H1 (cell line): ENCODE measurements at regions not wholly inside any gene's neighbourhood (a gene's known extent, or its start where the extent isn't known, plus 50 kb on each side); places are given as distances from the start of the nearest gene placed in this dataset.

ENCODE experiments used
- CTCF ChIA-PET: fragments of 300-600 bp; sonication (Branson Sonifier 250); formaldehyde crosslinking; loops from one replicate; lab custom pipeline; 2021; ENCODE audit not compliant: partially characterized antibody; lab: Charles Lee
- POLR2A ChIA-PET: fragments of 300-600 bp; sonication (Branson Sonifier 250); formaldehyde crosslinking; loops from one replicate; lab custom pipeline; 2021; ENCODE audit warnings: inconsistent platforms; ENCODE audit not compliant: partially characterized antibody; lab: Charles Lee
- DNase-seq, 2 experiments: peaks; one replicate each; pipeline versions ENCODE4 v3.0.0 to v3.0.0-alpha.2; 2010 to 2022; ENCODE audit warnings: low spot score in 2 of 2, low read depth in 1 of 2, mixed read lengths in 1 of 2
- FAIRE-seq: peaks from 2 replicates; lab custom pipeline; 2011; peaks lifted over from hg19 to GRCh38; lab: Jason Lieb, UNC
- H2AFZ ChIP-seq: 2 replicates; pipeline ENCODE4 v1.8.1; 2012; ENCODE audit warnings: low read length, inconsistent platforms
- H2AK5ac ChIP-seq: 2 replicates; pipeline ENCODE4 v1.6.1; 2013; ENCODE audit warnings: low read depth, low read length
- H2BK120ac ChIP-seq: replicated peaks from 2 replicates; pipeline ENCODE3; 2013; ENCODE audit warnings: low read depth, low read length, inconsistent platforms
- H2BK12ac ChIP-seq: 2 replicates; pipeline ENCODE4 v1.6.1; 2013; ENCODE audit warnings: low read depth, low read length
- H2BK15ac ChIP-seq: 2 replicates; pipeline ENCODE4 v1.6.1; 2013; ENCODE audit warnings: low read length
- H2BK20ac ChIP-seq: 2 replicates; pipeline ENCODE4 v1.6.1; 2013; ENCODE audit warnings: low read length
- H2BK5ac ChIP-seq: 2 replicates; pipeline ENCODE4 v1.6.1; 2013; ENCODE audit warnings: low read depth, low read length
- H3K14ac ChIP-seq: 2 replicates; pipeline ENCODE4 v1.6.1; 2013; ENCODE audit warnings: inconsistent platforms; ENCODE audit not compliant: insufficient read length
- H3K18ac ChIP-seq: 2 replicates; pipeline ENCODE4 v1.6.1; 2013; ENCODE audit warnings: low read length; ENCODE audit errors: extremely low read depth
- H3K23ac ChIP-seq: 2 replicates; pipeline ENCODE4 v1.6.1; 2013; ENCODE audit warnings: inconsistent platforms; ENCODE audit not compliant: insufficient read length
- H3K23me2 ChIP-seq: 2 replicates; pipeline ENCODE4 v1.6.1; 2013; ENCODE audit warnings: low read depth, low read length
- H3K27ac ChIP-seq: 2 replicates; pipeline ENCODE4 v1.6.1; 2011; ENCODE audit warnings: low read depth, low read length, inconsistent platforms
- H3K27me3 ChIP-seq, 4 experiments: replicated peaks in 1 of 4; 1 replicate in 1 of 4; 2 replicates in 3 of 4; pipeline versions ENCODE4 v1.6.1 to v1.8.1; 2011 to 2013; ENCODE audit warnings: low read length in 3 of 4, mild to moderate bottlenecking in 3 of 4, inconsistent platforms in 2 of 4, mixed read lengths in 2 of 4, moderate library complexity in 1 of 4; ENCODE audit not compliant: control insufficient read depth in 3 of 4, insufficient read depth in 3 of 4; ENCODE audit errors: extremely low read depth in 1 of 4
- H3K36me3 ChIP-seq, 4 experiments: 2 replicates each; pipeline versions ENCODE4 v1.6.1 to v1.8.1; 2011 to 2013; ENCODE audit warnings: mild to moderate bottlenecking in 4 of 4, low read length in 3 of 4, moderate library complexity in 2 of 4, control low read depth in 1 of 4, inconsistent platforms in 1 of 4; ENCODE audit not compliant: insufficient read depth in 4 of 4, control insufficient read depth in 2 of 4
- H3K4ac ChIP-seq: replicated peaks from 2 replicates; pipeline ENCODE3; 2013; ENCODE audit warnings: low read length, low read depth, mixed read lengths, inconsistent platforms; ENCODE audit not compliant: insufficient read length
- H3K4me1 ChIP-seq, 4 experiments: replicated peaks in 1 of 4; 1 replicate in 1 of 4; 2 replicates in 3 of 4; pipeline versions ENCODE4 v1.6.1 to v1.8.1; 2011 to 2013; ENCODE audit warnings: low read length in 3 of 4, inconsistent platforms in 2 of 4, mixed read lengths in 1 of 4; ENCODE audit not compliant: insufficient read depth in 4 of 4, control insufficient read depth in 3 of 4
- H3K4me2 ChIP-seq, 2 experiments: 2 replicates each; pipeline versions ENCODE4 v1.6.1 to v1.8.1; 2011 to 2013; ENCODE audit warnings: low read depth in 2 of 2, low read length in 2 of 2, control low read depth in 1 of 2, inconsistent platforms in 1 of 2, mild to moderate bottlenecking in 1 of 2; ENCODE audit not compliant: insufficient read depth in 1 of 2
- H3K4me3 ChIP-seq, 4 experiments: fragments of 200-600, 300-600 bp in 1 of 4; sonication (generic), shearing (Covaris generic), sonication (Bioruptor Twin) in 1 of 4; 2 replicates each; pipeline versions ENCODE4 v1.5.1 to v1.8.1; 2011 to 2016; ENCODE audit warnings: low read length in 4 of 4, low read depth in 3 of 4, control low read depth in 2 of 4, inconsistent platforms in 2 of 4, mild to moderate bottlenecking in 2 of 4, mixed read lengths in 1 of 4, moderate library complexity in 1 of 4; ENCODE audit not compliant: insufficient read depth in 2 of 4; ENCODE audit errors: extremely low read depth in 1 of 4
- H3K56ac ChIP-seq: replicated peaks from 2 replicates; pipeline ENCODE3; 2013; ENCODE audit warnings: low read depth, mild to moderate bottlenecking, mixed read lengths, low read length, inconsistent platforms; ENCODE audit not compliant: insufficient read length
- H3K79me1 ChIP-seq: 2 replicates; pipeline ENCODE4 v1.6.1; 2013; ENCODE audit warnings: low read depth, low read length, control low read depth
- H3K79me2 ChIP-seq, 2 experiments: 2 replicates each; pipeline versions ENCODE4 v1.6.1 to v1.8.1; 2012 to 2013; ENCODE audit warnings: low read length in 2 of 2, mild to moderate bottlenecking in 2 of 2, inconsistent platforms in 1 of 2; ENCODE audit not compliant: insufficient read depth in 2 of 2, control insufficient read depth in 1 of 2
- H3K9ac ChIP-seq, 4 experiments: replicated peaks in 1 of 4; 1 replicate in 1 of 4; 2 replicates in 3 of 4; pipeline versions ENCODE4 v1.6.1 to v1.8.1; 2011 to 2013; ENCODE audit warnings: low read depth in 3 of 4, low read length in 3 of 4, control low read depth in 2 of 4, mild to moderate bottlenecking in 2 of 4, moderate library complexity in 2 of 4, inconsistent platforms in 1 of 4; ENCODE audit errors: extremely low read depth in 1 of 4
- H3K9me3 ChIP-seq, 2 experiments: 2 replicates each; pipeline versions ENCODE4 v1.6.1 to v1.8.1; 2012 to 2013; ENCODE audit warnings: mild to moderate bottlenecking in 2 of 2, moderate library complexity in 2 of 2, control low read depth in 1 of 2, inconsistent platforms in 1 of 2, low read depth in 1 of 2, low read length in 1 of 2, mixed read lengths in 1 of 2; ENCODE audit not compliant: insufficient read depth in 2 of 2
- H4K20me1 ChIP-seq, 2 experiments: replicated peaks in 1 of 2; 2 replicates each; pipeline versions ENCODE3 to v1.8.1; 2011 to 2013; ENCODE audit warnings: inconsistent platforms in 2 of 2, low read length in 2 of 2, mild to moderate bottlenecking in 1 of 2; ENCODE audit not compliant: insufficient read depth in 2 of 2, control insufficient read depth in 1 of 2
- H4K5ac ChIP-seq: 2 replicates; pipeline ENCODE4 v1.6.1; 2013; ENCODE audit warnings: low read length, low read depth, mixed read lengths, inconsistent platforms; ENCODE audit not compliant: insufficient read length
- H4K8ac ChIP-seq: 2 replicates; pipeline ENCODE4 v1.8.0; 2013; ENCODE audit warnings: mild to moderate bottlenecking, moderate library complexity, low read length, inconsistent platforms; ENCODE audit not compliant: insufficient read depth; ENCODE audit errors: extremely low read depth
- H4K91ac ChIP-seq: replicated peaks from 2 replicates; pipeline ENCODE3; 2013; ENCODE audit warnings: low read length, mixed read lengths, inconsistent platforms; ENCODE audit not compliant: insufficient read length
- ATF3 ChIP-seq: IDR thresholded peaks from 2 replicates; pipeline ENCODE4 v1.6.1; 2011; ENCODE audit warnings: low read depth, mild to moderate bottlenecking, low read length; ENCODE audit not compliant: insufficient read depth
- BRCA1 ChIP-seq: IDR thresholded peaks from 2 replicates; pipeline ENCODE4 v1.6.1; 2012; ENCODE audit warnings: low read depth, low read length, improper control_type of control experiment
- CBX8 ChIP-seq: fragments of 300-800, 300-1000 bp; sonication (generic); IDR thresholded peaks from 2 replicates; pipeline ENCODE4 v1.7.1; 2016; ENCODE audit warnings: low read depth, low read length, borderline replicate concordance
- CHD2 ChIP-seq: IDR thresholded peaks from 2 replicates; pipeline ENCODE4 v1.6.1; 2012; ENCODE audit warnings: low read length, improper control_type of control experiment
- CREB1 ChIP-seq: IDR thresholded peaks from 2 replicates; pipeline ENCODE4 v1.6.1; 2012; ENCODE audit warnings: inconsistent platforms
- E2F6 ChIP-seq: IDR thresholded peaks from 2 replicates; pipeline ENCODE4 v1.6.1; 2012; ENCODE audit warnings: inconsistent platforms
- EGR1 ChIP-seq: IDR thresholded peaks from 2 replicates; pipeline ENCODE4 v1.6.1; 2011; ENCODE audit warnings: low read depth, low read length, borderline replicate concordance
- EP300 ChIP-seq, 2 experiments: IDR thresholded peaks; 1 replicate in 1 of 2; 2 replicates in 1 of 2; pipeline ENCODE4 v1.6.1; 2011 to 2012; ENCODE audit warnings: low read depth in 2 of 2, low read length in 2 of 2, mild to moderate bottlenecking in 2 of 2, borderline replicate concordance in 1 of 2, inconsistent platforms in 1 of 2, moderate library complexity in 1 of 2
- HDAC2 ChIP-seq, 2 experiments: fragments of 300-600 bp in 1 of 2; sonication (generic) in 1 of 2; IDR thresholded peaks; 2 replicates each; pipeline ENCODE4 v1.6.1; 2011 to 2012; ENCODE audit warnings: low read depth in 2 of 2, low read length in 2 of 2, mild to moderate bottlenecking in 2 of 2, moderate library complexity in 2 of 2, borderline replicate concordance in 1 of 2, inconsistent platforms in 1 of 2
- KDM5A ChIP-seq: fragments of 200-600 bp; IDR thresholded peaks from 2 replicates; pipeline ENCODE4 v1.7.1; 2012; ENCODE audit warnings: mild to moderate bottlenecking, low read length, inconsistent platforms, mixed read lengths
- NRF1 ChIP-seq: IDR thresholded peaks from 2 replicates; pipeline ENCODE4 v1.6.1; 2011; ENCODE audit warnings: mild to moderate bottlenecking, low read depth, low read length, improper control_type of control experiment
- RXRA ChIP-seq: IDR thresholded peaks from 2 replicates; pipeline ENCODE4 v1.6.1; 2011; ENCODE audit warnings: low read depth, mild to moderate bottlenecking, low read length, moderate library complexity; ENCODE audit not compliant: insufficient read depth
- SP1 ChIP-seq: IDR thresholded peaks from 2 replicates; pipeline ENCODE4 v1.6.1; 2011; ENCODE audit warnings: low read depth, low read length
- TAF1 ChIP-seq: IDR thresholded peaks from 2 replicates; pipeline ENCODE4 v1.6.1; 2011; ENCODE audit warnings: mild to moderate bottlenecking, low read depth, low read length
- WGBS, 2 experiments: shearing (Covaris generic) in 1 of 2; methylation state at CpG; one replicate each; pipeline versions ENCODE4 v1.1.6 to v1.1.7; 2013 to 2015; ENCODE audit warnings: low lambda C conversion rate in 2 of 2, mixed read lengths in 2 of 2, inconsistent platforms in 1 of 2, low coverage in 1 of 2, missing lambda C conversion rate in 1 of 2; ENCODE audit not compliant: insufficient replicate concordance in 2 of 2, insufficient coverage in 1 of 2, insufficient read length in 1 of 2; ENCODE audit errors: extremely low coverage in 1 of 2, missing lambda C conversion rate in 1 of 2; 5-methylcytosine and 5-hydroxymethylcytosine counted together

DNA sequence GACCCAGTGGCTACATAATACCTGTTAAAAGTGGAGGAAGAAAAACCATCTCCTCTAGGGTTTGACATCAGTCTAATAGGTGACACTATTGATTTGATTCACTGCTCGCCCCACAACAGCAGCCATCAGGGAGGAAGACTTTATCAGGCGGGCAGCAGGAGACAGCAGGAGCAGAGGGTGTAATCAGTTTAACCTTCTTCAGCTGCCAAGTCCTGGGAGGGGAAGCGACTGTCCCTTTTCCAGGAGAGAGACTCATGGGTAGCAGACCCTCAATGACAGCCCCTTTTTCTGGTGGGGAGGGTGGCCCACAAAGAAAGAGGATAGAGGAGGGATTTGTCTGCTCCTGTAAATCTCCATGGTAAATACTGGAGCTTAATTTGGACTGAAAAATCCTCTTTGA lies 291.8 kb downstream of the HAPSTR1 start:
- H3K4me1 ChIP-seq: no peaks in the 10 kb centered on the region
- no peaks in the 10 kb centered on the region for H3K79me2 ChIP-seq
- H4K5ac ChIP-seq: no peak overlapping the region
- H2AFZ ChIP-seq: no peak overlapping the region
- H3K14ac ChIP-seq: no peak overlapping the region
- no peaks in the 10 kb centered on the region for H3K27me3 ChIP-seq
- no peak overlapping the region for H3K9ac ChIP-seq
- no peak overlapping the region for H2AK5ac ChIP-seq
- POLR2A ChIA-PET: no interaction called here
- no peaks in the 10 kb centered on the region; a peak in 1 of 8 replicates for H3K36me3 ChIP-seq
- no peaks in the 10 kb centered on the region for H3K23me2 ChIP-seq
- H3K23ac ChIP-seq: no peak overlapping the region
- H3K56ac ChIP-seq: no peak overlapping the region
- H3K27ac ChIP-seq: no peak overlapping the region
- no peak overlapping the region for H4K91ac ChIP-seq
- H3K79me1 ChIP-seq: no peaks in the 10 kb centered on the region
- H2BK12ac ChIP-seq: no peak overlapping the region
- CTCF ChIA-PET: interaction anchor here (0.9 to 1.1 kb wide), 2 partner anchors 53 to 125 kb away, joined by 3 read pairs; no protein-coding TSS in a partner anchor
- H3K4ac ChIP-seq: no peak overlapping the region
- FAIRE-seq (no peak), DNase-seq (no peak)
- H3K4me3 ChIP-seq: no peak overlapping the region
- H2BK15ac ChIP-seq: no peak overlapping the region
- H2BK20ac ChIP-seq: no peak overlapping the region
- no peaks in the 10 kb centered on the region for H4K20me1 ChIP-seq
- H4K8ac ChIP-seq: no peak overlapping the region
- H2BK5ac ChIP-seq: no peak overlapping the region
- H2BK120ac ChIP-seq: no peak overlapping the region
- H3K4me2 ChIP-seq: no peak overlapping the region
- 85% methylated on average over 3 of the region's 3 CpGs; no CpG with 5 or more reads in 1 of the 2 experiments for WGBS, 2 experiments
- peaks cover 3 to 5% of the 10 kb centered on the region in 2 experiments; a peak in 2 of 4 replicates for H3K9me3 ChIP-seq
- H3K18ac ChIP-seq: no peak overlapping the region
- TF ChIP-seq CREB1 (no peak), EP300 (IDR thresholded peaks at IDR 0.05; ENCODE audit: borderline replicate concordance in 1 of 2, low read depth in 2 of 2, low read length in 2 of 2) (no peak), KDM5A (no peak), SP1 (no peak), HDAC2 (IDR thresholded peaks at IDR 0.05; ENCODE audit: borderline replicate concordance in 1 of 2, low read depth in 2 of 2, low read length in 2 of 2) (no peak), BRCA1 (no peak), EGR1 (no peak), E2F6 (no peak), CHD2 (no peak), ATF3 (no peak), TAF1 (no peak), NRF1 (no peak), CBX8 (no peak), RXRA (no peak)
